Erythroblast (primary cell): ENCODE measurements at regions not wholly inside any gene's neighbourhood (a gene's known extent, or its start where the extent isn't known, plus 50 kb on each side); places are given as distances from the start of the nearest gene placed in this dataset.

ENCODE experiments used
- DNase-seq, 2 experiments: peaks; one replicate each; lab custom pipeline; 2025; lab: John Stamatoyannopoulos, UW
- GATA1 ChIP-seq: IDR thresholded peaks from 2 replicates; pipeline ENCODE4 v1.6.1; 2011; ENCODE audit warnings: low read depth, mild to moderate bottlenecking, control low read depth, low read length, moderate library complexity
- POLR2A ChIP-seq: IDR thresholded peaks from 2 replicates; pipeline ENCODE4 v1.6.1; 2011; ENCODE audit warnings: mild to moderate bottlenecking, low read length

DNA sequence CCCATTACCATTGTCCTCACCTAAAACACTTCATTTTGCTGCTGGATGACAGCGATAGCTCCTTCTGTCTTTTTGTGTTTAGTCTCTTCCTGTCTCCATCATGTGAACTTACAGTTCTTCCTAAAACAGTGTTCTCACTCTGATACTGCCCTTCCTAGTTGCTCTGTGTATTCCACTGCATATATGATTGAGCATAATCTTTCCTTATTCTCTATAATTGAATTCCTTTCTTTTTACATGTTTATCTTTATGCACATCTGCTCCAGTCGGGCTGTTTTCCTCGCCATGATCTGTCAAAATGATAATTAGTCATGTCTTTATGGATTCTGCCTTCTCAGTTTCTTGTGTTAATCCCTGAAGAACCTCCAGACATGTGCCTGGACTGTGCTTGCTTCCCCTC, 405.1 kb upstream of the SEMA6D start:
- TF ChIP-seq GATA1 (no peak), POLR2A (no peak)
- no peak for DNase-seq

DNA sequence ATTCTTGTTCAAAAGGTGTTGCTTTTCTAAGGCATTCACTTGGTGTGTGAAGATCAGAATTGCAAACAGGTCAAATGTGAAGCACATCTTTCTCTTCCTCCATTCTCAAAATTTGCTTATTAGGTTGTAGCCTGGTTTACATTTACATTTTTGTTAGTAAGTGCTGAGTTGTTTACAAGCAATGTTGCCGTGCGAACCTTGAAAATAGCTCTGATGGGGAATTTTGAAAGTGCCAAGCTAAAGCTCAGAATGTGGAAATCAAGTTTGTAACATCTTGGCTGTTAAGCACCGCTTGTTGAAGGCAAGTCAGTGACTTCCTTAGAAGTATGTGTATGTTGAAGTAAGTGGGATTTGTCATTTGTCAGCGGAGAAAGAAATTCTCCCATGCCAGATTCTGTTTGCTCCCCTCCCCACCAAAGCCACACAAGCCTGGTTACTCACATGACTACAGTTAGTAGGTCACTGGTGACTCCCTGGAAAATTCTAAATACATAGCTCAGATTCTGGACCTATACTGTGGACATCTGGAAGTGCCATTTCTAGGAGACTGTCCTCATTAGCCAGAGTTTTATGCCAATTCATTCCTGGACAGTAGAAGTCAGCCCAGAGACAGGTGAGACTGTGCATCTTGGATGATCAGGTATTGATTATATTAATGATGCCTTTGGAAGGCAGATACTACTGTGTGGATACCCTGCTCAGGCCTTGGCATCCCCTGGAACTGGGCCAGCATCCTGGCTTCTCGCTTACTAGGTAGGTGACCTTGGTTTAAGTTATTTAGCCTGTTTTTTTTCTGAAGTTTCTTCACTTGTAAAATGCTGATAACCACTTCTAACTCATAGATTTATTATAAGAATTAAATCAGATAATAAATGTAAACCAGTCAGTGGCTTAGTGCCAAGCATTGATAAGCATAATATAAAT, 390.6 kb upstream of the SEMA6D start:
- DNase-seq, result no peak
- TF ChIP-seq GATA1 (no peak), POLR2A (no peak)

DNA sequence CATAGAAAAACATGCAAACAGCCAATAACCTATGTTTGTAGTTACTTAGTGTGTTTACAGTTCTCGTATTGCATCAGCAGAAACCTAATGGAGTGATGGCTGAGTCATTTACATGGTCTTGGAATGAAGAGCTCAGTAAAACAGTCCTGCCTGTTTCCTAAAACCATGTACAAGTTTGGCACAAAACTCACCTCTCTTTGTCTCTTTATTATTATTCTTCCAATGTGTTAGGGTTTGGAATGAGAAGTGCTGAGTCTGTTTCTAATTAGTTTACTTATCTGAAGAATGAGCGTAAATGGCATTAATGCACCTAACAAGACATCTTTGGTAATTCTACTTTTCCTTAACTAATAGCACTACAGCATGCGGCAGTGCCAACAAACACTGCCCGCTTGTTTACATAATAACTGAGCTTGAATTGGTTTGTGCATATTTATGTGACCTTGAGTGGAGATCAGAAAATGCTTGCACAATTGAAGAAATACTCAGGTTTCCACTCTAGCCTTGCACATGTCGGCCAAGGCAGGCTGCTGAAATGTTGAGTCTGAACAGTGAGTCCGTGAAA, 385.4 kb upstream of the SEMA6D start:
- no peak for TF ChIP-seq GATA1
- TF ChIP-seq POLR2A, result no peak

DNA sequence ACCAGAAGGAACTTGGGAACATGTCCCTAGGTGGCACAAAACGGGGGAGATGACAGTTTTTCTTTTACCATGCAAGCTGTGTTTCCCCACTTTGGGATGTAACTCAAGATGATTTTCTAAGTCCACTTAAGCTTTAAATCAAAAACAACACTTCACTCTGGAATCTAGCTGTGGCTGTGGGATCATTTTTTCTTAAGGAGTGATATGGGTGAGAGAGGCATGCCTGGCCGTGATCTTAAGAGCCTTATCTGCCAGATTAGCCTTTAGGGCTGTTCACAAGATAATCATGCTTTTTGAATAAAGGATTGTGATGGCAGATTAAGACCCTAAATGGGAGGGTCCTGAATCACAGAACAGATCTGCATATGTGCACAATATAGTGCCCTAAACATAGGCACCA, 384.8 kb upstream of the SEMA6D start:
- no peak for TF ChIP-seq GATA1
- no peak for TF ChIP-seq POLR2A
- no peak for DNase-seq

More for the DNA sequence above, 385.4 kb upstream of the SEMA6D start:
- no peak for DNase-seq

DNA sequence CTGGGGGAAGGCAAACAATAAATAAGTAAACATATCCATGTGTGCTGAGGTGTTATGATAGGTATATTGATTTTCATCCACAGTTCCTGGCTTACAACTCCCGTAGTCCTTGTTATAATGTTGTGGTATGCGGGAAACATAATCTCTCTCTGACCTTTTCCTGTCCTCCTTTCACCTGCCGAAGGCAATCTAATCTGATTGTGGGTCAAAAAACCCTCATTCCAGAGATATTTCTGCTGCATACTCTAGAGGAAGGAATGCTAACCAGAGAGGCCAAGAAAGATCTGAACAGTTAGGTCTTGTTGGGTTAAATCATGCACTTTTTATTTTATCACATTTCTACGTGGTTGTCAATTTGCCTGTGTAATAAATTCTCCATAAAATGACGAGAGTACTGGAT, 383.6 kb upstream of the SEMA6D start:
- no peak for DNase-seq

DNA sequence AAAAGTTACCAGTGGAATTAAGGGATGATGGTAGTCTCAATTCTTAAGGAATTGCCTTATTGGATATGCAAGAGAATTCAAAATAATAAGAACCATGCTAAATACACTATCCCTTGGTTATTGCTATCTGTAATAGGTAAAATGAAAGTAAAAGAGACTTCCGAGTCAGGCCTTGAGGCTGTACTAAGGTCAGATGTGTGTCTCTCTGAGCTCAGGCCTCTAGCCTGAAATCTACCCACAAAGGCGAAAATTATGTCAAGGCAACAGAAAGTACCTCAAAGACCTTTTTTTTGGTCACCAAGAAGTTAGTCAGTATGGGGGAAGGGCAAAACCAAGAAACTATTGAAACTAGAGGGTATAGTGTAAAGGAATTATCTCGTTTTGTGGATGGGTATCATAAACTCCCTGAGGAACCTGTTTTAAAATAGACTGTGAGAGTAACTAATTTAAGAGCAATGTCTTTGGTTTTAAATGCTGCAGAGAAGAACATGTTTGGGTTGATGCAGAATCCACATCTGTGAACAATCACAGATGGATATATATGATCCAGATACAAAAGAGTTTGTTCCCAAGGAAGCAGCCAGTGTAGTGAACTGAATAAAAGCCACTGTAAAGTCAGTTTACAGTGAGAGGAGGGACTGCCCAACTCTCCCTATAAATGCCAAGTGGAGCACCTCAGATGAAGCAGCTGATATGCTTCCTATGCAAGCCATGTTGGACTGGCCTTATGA, 382.3 kb upstream of the SEMA6D start:
- TF ChIP-seq GATA1 (no peak), POLR2A (no peak)
- DNase-seq, result no peak

More for the DNA sequence above, 383.6 kb upstream of the SEMA6D start:
- TF ChIP-seq GATA1 (no peak), POLR2A (no peak)

DNA sequence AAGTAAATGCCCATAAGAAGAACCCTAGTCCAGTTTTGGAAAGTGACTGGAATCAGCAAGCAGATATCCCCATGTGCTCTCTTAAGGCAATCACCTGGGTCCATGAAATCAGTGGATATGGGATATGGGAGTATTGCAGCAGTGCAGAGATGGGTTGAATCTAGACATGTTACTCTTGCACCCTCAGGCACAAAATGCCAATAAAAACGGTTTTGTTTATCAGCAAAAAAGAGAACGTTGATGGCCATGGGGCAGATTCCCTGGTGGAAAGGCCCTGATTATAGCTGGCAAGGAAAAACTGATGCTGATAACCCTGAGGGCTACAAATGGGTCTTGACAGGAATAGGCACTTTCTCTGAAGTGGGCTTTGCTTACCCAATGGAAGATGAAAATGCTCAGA, 380.2 kb upstream of the SEMA6D start:
- TF ChIP-seq GATA1, result no peak
- TF ChIP-seq POLR2A, result no peak
- no peak for DNase-seq

DNA sequence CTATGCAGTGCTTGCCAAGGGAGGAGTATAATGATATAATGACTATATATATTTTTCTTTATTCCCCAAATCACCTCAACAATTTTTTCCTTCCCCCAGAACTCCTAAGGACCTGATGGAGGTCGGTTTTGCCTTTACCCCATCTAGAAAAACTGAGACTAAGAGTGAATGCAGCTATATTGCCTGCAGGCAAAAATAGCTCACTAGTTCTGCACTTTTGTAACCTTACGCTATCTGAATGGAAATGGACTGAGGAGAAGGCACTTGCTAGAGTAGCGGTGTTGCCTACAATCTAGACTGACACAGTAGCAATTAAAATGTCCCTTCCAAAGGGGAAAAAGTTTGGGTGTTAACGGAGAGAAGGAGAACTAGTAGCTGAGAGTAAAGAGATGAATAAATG, 379.5 kb upstream of the SEMA6D start:
- TF ChIP-seq GATA1, result no peak
- no peak for TF ChIP-seq POLR2A
- DNase-seq, result no peak

DNA sequence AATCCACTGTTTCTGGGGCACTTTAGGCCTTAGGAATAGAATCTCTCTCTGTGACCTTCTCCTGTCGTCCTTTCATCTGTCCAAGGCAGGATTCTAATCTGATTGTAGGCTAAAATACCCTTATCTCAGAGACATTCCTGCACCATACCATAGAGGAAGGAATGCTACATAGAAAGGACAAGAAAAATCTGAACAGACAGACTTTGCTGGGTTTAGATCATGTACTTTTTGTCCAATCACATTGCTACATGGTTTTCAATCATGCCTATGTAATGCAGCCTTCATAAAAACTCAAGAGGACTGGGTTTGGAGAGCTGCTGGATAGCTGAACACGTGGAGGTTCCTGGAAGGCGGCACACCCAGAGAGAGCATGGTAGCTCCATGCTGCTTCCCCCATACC, 378.5 kb upstream of the SEMA6D start:
- TF ChIP-seq POLR2A, result no peak
- TF ChIP-seq GATA1, result no peak
- DNase-seq, result no peak

DNA sequence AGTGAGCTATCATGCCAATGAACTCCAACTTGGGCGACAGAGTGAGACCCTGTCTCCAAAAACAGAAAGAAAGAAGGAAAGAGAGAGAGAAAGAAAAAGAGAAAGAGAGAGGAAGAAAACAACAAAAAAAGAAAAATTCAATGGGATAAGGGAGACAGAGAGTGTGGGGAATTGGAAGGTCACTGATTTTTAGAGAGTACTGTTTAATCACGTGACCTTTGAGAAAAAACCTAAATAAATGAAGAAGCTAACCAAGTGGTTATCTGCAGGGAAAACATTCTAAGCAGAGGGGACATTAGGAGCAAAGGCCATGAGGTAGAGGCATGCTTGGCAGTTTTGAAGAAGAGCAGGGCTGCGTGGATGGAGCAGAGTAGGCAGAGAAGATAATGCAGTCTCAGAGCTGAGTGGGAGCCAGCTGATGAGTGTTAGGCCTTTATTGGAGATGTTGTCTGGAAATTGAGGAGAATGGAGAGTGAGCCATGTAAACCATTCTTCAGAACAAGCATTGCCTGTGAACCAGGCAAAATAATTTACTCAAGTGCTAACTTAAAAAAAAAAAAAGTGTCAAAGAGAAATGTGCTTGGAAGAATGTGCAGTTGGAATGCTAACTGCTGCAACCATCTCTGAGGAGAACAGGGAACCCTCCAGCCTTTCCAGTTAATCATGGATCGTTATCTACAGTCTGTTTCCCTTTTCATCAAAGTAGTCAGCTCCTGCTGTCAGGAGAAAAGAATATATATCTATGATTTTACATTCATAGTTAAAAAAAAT, 377.3 kb upstream of the SEMA6D start:
- DNase-seq, result no peak
- TF ChIP-seq POLR2A, result no peak
- TF ChIP-seq GATA1, result no peak

DNA sequence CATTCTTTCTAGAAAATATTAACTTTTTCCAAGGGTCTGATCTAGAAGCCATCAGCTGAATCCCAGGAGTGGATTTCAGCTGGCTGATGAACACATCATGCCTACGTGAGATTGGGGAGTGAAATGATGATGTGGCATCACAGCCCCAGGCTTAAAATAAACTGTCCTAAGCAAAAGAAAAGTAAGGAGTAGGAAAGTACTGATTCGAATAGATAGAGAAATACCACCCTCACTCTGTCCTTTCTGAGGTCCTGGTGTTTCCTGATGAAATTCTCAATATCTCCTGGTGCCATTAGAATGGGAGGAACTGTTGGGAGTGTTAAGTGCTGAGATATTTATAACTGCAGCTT, 376.8 kb upstream of the SEMA6D start:
- TF ChIP-seq POLR2A, result no peak
- TF ChIP-seq GATA1, result no peak
- no peak for DNase-seq

DNA sequence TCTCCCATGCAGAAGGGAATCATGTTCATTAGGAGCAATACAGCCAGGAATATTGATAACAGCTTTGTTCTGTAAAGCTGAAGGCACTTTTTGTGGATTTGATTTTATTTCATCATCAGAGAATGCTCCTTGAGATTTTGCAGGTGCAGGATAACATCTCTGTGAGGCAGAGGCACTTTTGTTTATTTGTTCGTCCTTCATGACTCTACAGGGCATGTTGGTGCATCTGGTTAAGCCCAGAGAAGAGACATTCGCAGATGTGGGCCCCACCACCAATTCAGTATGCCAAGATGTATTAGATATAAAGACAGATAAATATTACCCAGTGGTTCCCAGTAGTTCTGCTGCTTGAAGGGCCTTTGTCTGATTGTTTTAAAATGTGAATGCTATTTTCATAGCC, 368.1 kb upstream of the SEMA6D start:
- TF ChIP-seq GATA1 (no peak), POLR2A (no peak)
- DNase-seq, result no peak

DNA sequence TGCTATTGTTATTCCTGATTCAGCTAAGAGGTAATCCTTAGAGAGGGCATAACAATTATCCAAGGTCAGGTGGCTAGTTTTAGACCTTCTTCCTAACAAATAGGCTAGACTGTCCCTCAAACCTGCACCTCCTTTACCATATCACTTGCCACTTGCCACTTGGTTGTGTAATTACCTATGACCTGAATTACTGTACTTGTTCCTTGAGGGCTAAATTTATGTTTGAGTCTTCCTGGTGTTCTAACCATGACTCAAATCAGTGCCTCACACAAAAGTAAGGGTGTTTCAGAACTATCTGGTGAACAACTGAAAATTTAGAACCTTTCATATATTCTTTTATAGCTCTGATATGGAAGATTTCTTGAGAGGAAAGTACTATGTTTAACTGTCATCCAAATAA, 365.8 kb upstream of the SEMA6D start:
- DNase-seq, result no peak
- no peak for TF ChIP-seq POLR2A
- no peak for TF ChIP-seq GATA1

DNA sequence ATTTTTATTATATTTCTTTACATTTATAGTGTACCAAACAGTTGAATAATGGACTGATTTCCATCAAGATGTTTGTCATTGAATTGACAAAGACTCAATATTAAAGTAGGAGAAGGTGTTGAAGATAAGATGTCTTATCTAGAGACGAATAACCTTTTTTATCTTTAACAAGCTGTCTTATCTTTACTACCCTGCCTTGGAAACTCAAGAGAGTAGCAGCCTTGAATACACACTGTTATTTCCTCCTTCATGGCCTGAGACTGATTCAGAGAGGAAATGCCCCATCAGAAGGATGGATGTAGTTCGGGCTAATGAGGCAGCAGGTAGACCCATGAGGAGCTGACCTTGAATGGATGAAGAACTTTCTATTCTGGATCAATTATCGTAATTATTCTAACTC, 365.1 kb upstream of the SEMA6D start:
- no peak for DNase-seq
- no peak for TF ChIP-seq POLR2A
- TF ChIP-seq GATA1, result no peak
